MCF 10A (cell line): ENCODE measurements at regions not wholly inside any gene's neighbourhood (a gene's known extent, or its start where the extent isn't known, plus 50 kb on each side); places are given as distances from the start of the nearest gene placed in this dataset.

Source experiments
- BruUV-seq: library from RNA; stranded (reverse); fragments of 400-500 nt; replicated peaks from 2 replicates; lab custom pipeline; 2021; lab: Mats Ljungman, UMichigan
- CTCF ChIA-PET: fragments of 300-600 bp; sonication (Branson Sonifier 250); formaldehyde crosslinking; extraction: SDS; loops from one replicate; lab custom pipeline; 2021; ENCODE audit warnings: antibody characterized with exemption, inconsistent platforms; lab: Yijun Ruan, JAX
- POLR2A ChIA-PET: fragments of 300-600, 350-650 bp; sonication (Branson Sonifier 250); formaldehyde crosslinking; extraction: SDS; loops from one replicate; lab custom pipeline; 2020; ENCODE audit warnings: antibody characterized with exemption, inconsistent platforms; lab: Yijun Ruan, JAX
- DNase-seq: peaks from one replicate; pipeline ENCODE4 v3.0.0-alpha.2; 2018; ENCODE audit not compliant: unreplicated experiment
- H3K27ac Mint-ChIP-seq: one replicate; pipeline ENCODE4 v1.8.0; 2022; ENCODE audit warnings: mild to moderate bottlenecking, low read depth, mixed read lengths; ENCODE audit not compliant: unreplicated experiment
- H3K27me3 Mint-ChIP-seq: one replicate; pipeline ENCODE4 v1.8.0; 2022; ENCODE audit warnings: mixed read lengths; ENCODE audit not compliant: insufficient read depth, unreplicated experiment
- H3K36me3 Mint-ChIP-seq: one replicate; pipeline ENCODE4 v1.8.0; 2022; ENCODE audit warnings: mild to moderate bottlenecking, moderate library complexity, mixed read lengths; ENCODE audit not compliant: insufficient read depth, unreplicated experiment
- H3K4me1 Mint-ChIP-seq: one replicate; pipeline ENCODE4 v1.8.0; 2022; ENCODE audit warnings: mixed read lengths; ENCODE audit not compliant: insufficient read depth, unreplicated experiment
- H3K4me3 Mint-ChIP-seq: one replicate; pipeline ENCODE4 v1.8.0; 2022; ENCODE audit warnings: mild to moderate bottlenecking, moderate library complexity, mixed read lengths; ENCODE audit not compliant: unreplicated experiment
- H3K9me3 Mint-ChIP-seq: one replicate; pipeline ENCODE4 v1.8.0; 2022; ENCODE audit warnings: mixed read lengths; ENCODE audit not compliant: unreplicated experiment
- CTCF ChIP-seq: fragments of 200-600 bp; IDR thresholded peaks from one replicate; pipeline ENCODE4 v1.8.0; 2022; ENCODE audit warnings: antibody characterized with exemption, mild to moderate bottlenecking; ENCODE audit not compliant: unreplicated experiment
- intact Hi-C: fragments of 100-400 bp; cut with micrococcal nuclease; formaldehyde crosslinking; loops from 2 replicates; pipeline ENCODE4 v1.14.1; 2022

DNA sequence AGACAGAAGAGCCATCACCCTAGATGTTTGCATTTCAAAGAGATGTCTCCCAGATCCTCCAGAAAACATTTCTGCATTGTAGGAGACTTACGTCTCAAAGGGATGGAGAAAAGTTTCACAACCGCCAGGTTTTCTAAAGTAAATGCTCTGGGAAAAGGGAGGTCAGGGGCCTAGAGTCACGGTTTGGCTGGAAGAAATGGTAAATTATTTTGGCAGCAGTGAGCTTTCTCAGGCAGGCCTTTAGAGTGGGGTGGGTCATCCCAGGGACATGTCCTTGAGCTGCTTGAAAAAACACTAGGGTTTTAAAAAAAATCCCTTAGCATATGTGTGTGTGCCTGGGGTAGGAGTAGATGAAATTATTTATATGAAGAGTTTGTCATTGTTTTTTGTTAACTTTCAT lies 728.8 kb downstream of the TYW1 start:
- H3K4me1 Mint-ChIP-seq, result no peaks in the 10 kb centered on the region
- CTCF ChIA-PET, result no interaction called here
- H3K36me3 Mint-ChIP-seq, result no peaks in the 10 kb centered on the region
- no peaks in the 10 kb centered on the region for H3K27me3 Mint-ChIP-seq
- no peak overlapping the region for H3K27ac Mint-ChIP-seq
- peaks cover 31% of the 10 kb centered on the region for H3K9me3 Mint-ChIP-seq
- no peak for DNase-seq
- no TSS peak for BruUV-seq
- no peak for TF ChIP-seq CTCF
- intact Hi-C loops, result no loop called here
- POLR2A ChIA-PET, result no interaction called here
- H3K4me3 Mint-ChIP-seq, result no peak overlapping the region

DNA sequence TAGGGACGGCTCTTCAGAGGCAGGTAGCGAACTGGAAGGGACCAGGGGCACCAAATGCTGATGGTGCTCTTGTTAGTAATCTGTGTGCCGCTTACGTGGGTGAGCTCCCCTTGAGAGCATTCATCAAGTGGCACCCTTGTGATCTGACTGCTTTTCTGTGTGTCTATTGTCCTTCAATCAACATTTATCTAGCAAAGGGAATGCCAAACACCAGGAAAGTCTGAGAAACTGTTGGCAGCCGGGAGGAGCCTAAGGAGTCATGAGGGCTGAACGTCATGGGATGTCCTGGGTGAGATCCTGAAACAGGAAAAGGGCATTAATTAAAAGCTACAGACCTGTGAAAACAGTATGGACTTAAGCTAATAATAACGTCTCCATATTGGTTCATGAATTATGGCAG lies 733.1 kb downstream of the TYW1 start:
- CTCF ChIA-PET, result no interaction called here
- no peak overlapping the region for H3K4me3 Mint-ChIP-seq
- intact Hi-C loops, result no loop called here

DNA sequence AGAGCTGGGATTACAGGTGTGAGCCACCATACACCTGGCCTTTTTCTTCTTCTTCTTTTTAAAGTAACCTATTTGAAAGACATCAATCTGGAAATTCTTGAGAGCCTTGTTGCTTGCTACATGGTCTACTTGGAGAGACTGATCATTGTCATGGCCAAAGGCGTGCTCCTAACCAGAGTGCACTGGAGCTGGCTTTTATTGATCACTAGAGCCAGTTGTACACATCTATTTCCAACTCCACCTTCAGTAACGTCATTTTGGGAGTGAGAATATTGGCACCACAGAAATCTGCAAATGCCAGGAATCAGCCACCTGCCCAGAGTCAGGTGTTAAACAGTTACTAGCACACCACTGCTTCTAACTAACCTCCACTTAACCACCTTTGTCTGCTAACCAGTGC lies 735.1 kb downstream of the TYW1 start:
- BruUV-seq, result no TSS peak
- H3K36me3 Mint-ChIP-seq, result no peaks in the 10 kb centered on the region
- ChIA-PET POLR2A (no interaction called here), CTCF (no interaction called here)
- no peaks in the 10 kb centered on the region for H3K4me1 Mint-ChIP-seq
- intact Hi-C loops, result no loop called here
- H3K4me3 Mint-ChIP-seq, result no peak overlapping the region
- H3K27ac Mint-ChIP-seq, result no peak overlapping the region
- H3K27me3 Mint-ChIP-seq, result no peaks in the 10 kb centered on the region
- peaks cover 32% of the 10 kb centered on the region for H3K9me3 Mint-ChIP-seq
- TF ChIP-seq CTCF, result no peak
- no peak for DNase-seq

More for the DNA sequence above, 733.1 kb downstream of the TYW1 start:
- no peak for DNase-seq
- no peaks in the 10 kb centered on the region for H3K4me1 Mint-ChIP-seq
- H3K27me3 Mint-ChIP-seq, result no peaks in the 10 kb centered on the region
- BruUV-seq, result no TSS peak
- peaks cover 47% of the 10 kb centered on the region for H3K9me3 Mint-ChIP-seq
- no peaks in the 10 kb centered on the region for H3K36me3 Mint-ChIP-seq
- H3K27ac Mint-ChIP-seq, result no peak overlapping the region
- no peak for TF ChIP-seq CTCF
- POLR2A ChIA-PET, result no interaction called here

- H3K4me3 Mint-ChIP-seq, result no peak overlapping the region
- ChIA-PET CTCF (no interaction called here), POLR2A (no interaction called here)
- H3K4me1 Mint-ChIP-seq, result no peaks in the 10 kb centered on the region
- peaks cover 39% of the 10 kb centered on the region for H3K9me3 Mint-ChIP-seq
- intact Hi-C loops, result no loop called here
- no TSS peak for BruUV-seq
- H3K27ac Mint-ChIP-seq, result no peak overlapping the region
- no peaks in the 10 kb centered on the region for H3K36me3 Mint-ChIP-seq
- H3K27me3 Mint-ChIP-seq, result no peaks in the 10 kb centered on the region
- no peak for DNase-seq
- TF ChIP-seq CTCF, result no peak
Observed at GRCh38 chr7:67732898-67733297, 736.3 kb downstream of the TYW1 start.
